Activated CD8-positive, alpha-beta memory T cell treated with anti-CD3 and anti-CD28 coated beads, Interleukin-2, amount 10 ng/mL, durations not matched to agents 7 days and 5 days (primary cell): ENCODE measurements at regions not wholly inside any gene's neighbourhood (a gene's known extent, or its start where the extent isn't known, plus 50 kb on each side); places are given as distances from the start of the nearest gene placed in this dataset.

Source experiments
- ATAC-seq: fragments of 150-1000 bp; cut with Tn5 transposase; one replicate; pipeline ENCODE4 v1.10.0; 2021; ENCODE audit warnings: moderate library complexity
- CTCF ChIA-PET: fragments of 350-600 bp; sonication (Branson Sonifier 250); formaldehyde crosslinking; loops from one replicate; lab custom pipeline; 2021; ENCODE audit warnings: antibody characterized with exemption; lab: Charles Lee
- DNase-seq: peaks from one replicate; pipeline ENCODE4 v3.0.0-alpha.2; 2020
- H3K27ac Mint-ChIP-seq: one replicate; pipeline ENCODE4 v1.8.0; 2021; ENCODE audit warnings: mild to moderate bottlenecking, mixed read lengths
- H3K27me3 Mint-ChIP-seq: one replicate; pipeline ENCODE4 v1.8.0; 2021; ENCODE audit warnings: mixed read lengths
- H3K36me3 Mint-ChIP-seq: one replicate; pipeline ENCODE4 v1.8.0; 2021; ENCODE audit warnings: mild to moderate bottlenecking, mixed read lengths
- H3K4me1 Mint-ChIP-seq: one replicate; pipeline ENCODE4 v1.8.0; 2021; ENCODE audit warnings: mixed read lengths
- H3K4me3 Mint-ChIP-seq: one replicate; pipeline ENCODE4 v1.8.0; 2021; ENCODE audit warnings: mild to moderate bottlenecking, moderate library complexity, mixed read lengths
- H3K9me3 Mint-ChIP-seq: one replicate; pipeline ENCODE4 v1.8.0; 2022; ENCODE audit warnings: low read depth, mixed read lengths

- Mint-ChIP-seq H3K4me1 (no peaks in the 10 kb centered on the region), H3K9me3 (peaks cover 3% of the 10 kb centered on the region), H3K27me3 (no peaks in the 10 kb centered on the region), H3K27ac (no peak overlapping the region), H3K4me3 (no peak overlapping the region), H3K36me3 (no peaks in the 10 kb centered on the region)
- DNase-seq (no peak), ATAC-seq (no peak)
- CTCF ChIA-PET, result no interaction called here
Measured at GRCh38 chr1:72540674-72541073, 258.3 kb upstream of the NEGR1 start.

GRCh38 chr1:72535470-72535869 lies 253.1 kb upstream of the NEGR1 start:
- H3K9me3 Mint-ChIP-seq, result peaks cover 15% of the 10 kb centered on the region
- H3K27ac Mint-ChIP-seq, result no peak overlapping the region
- no peak for DNase-seq

GRCh38 chr1:72530646-72531045 lies 248.3 kb upstream of the NEGR1 start:
- Mint-ChIP-seq H3K36me3 (no peaks in the 10 kb centered on the region), H3K9me3 (peaks cover 20% of the 10 kb centered on the region), H3K27ac (no peak overlapping the region), H3K4me3 (no peak overlapping the region), H3K27me3 (no peaks in the 10 kb centered on the region), H3K4me1 (no peaks in the 10 kb centered on the region)
- no peak for DNase-seq
- ATAC-seq, result no peak
- CTCF ChIA-PET, result no interaction called here

More at GRCh38 chr1:72535470-72535869, 253.1 kb upstream of the NEGR1 start:
- Mint-ChIP-seq H3K36me3 (no peaks in the 10 kb centered on the region), H3K4me1 (no peaks in the 10 kb centered on the region), H3K4me3 (no peak overlapping the region), H3K27me3 (no peaks in the 10 kb centered on the region)
- ATAC-seq, result no peak
- CTCF ChIA-PET, result no interaction called here

- H3K4me3 Mint-ChIP-seq, result no peak overlapping the region
- H3K27me3 Mint-ChIP-seq, result no peaks in the 10 kb centered on the region
- CTCF ChIA-PET, result no interaction called here
- no peak overlapping the region for H3K27ac Mint-ChIP-seq
- DNase-seq, result no peak
- ATAC-seq, result no peak
- H3K9me3 Mint-ChIP-seq, result peaks cover 8% of the 10 kb centered on the region
- H3K4me1 Mint-ChIP-seq, result no peaks in the 10 kb centered on the region
- H3K36me3 Mint-ChIP-seq, result no peaks in the 10 kb centered on the region
Measured at GRCh38 chr1:72526926-72527325, 244.6 kb upstream of the NEGR1 start.

- DNase-seq, result no peak
- H3K4me1 Mint-ChIP-seq, result no peaks in the 10 kb centered on the region
- H3K36me3 Mint-ChIP-seq, result no peaks in the 10 kb centered on the region
- CTCF ChIA-PET, result no interaction called here
- H3K27me3 Mint-ChIP-seq, result no peaks in the 10 kb centered on the region
- no peak overlapping the region for H3K27ac Mint-ChIP-seq
- no peak for ATAC-seq
- no peak overlapping the region for H3K4me3 Mint-ChIP-seq
- H3K9me3 Mint-ChIP-seq, result peaks cover 8% of the 10 kb centered on the region
Measured at GRCh38 chr1:72524021-72524420, 241.7 kb upstream of the NEGR1 start.

- H3K4me3 Mint-ChIP-seq, result no peak overlapping the region
- ATAC-seq (no peak), DNase-seq (no peak)
- H3K27me3 Mint-ChIP-seq, result no peaks in the 10 kb centered on the region
- H3K27ac Mint-ChIP-seq, result no peak overlapping the region
- H3K9me3 Mint-ChIP-seq, result peaks cover 5% of the 10 kb centered on the region
- CTCF ChIA-PET, result no interaction called here
- H3K36me3 Mint-ChIP-seq, result no peaks in the 10 kb centered on the region
- no peaks in the 10 kb centered on the region for H3K4me1 Mint-ChIP-seq
Measured at GRCh38 chr1:72521659-72522058, 239.3 kb upstream of the NEGR1 start.

- Mint-ChIP-seq H3K36me3 (no peaks in the 10 kb centered on the region), H3K27ac (no peak overlapping the region), H3K9me3 (peaks cover 2% of the 10 kb centered on the region), H3K27me3 (no peaks in the 10 kb centered on the region), H3K4me3 (no peak overlapping the region), H3K4me1 (no peaks in the 10 kb centered on the region)
- DNase-seq, result no peak
- CTCF ChIA-PET, result no interaction called here
- ATAC-seq, result no peak
Measured at GRCh38 chr1:72516826-72517225, 234.5 kb upstream of the NEGR1 start.

- H3K27ac Mint-ChIP-seq, result no peak overlapping the region
- H3K9me3 Mint-ChIP-seq, result peaks cover 2% of the 10 kb centered on the region
- H3K27me3 Mint-ChIP-seq, result no peaks in the 10 kb centered on the region
- H3K4me3 Mint-ChIP-seq, result no peak overlapping the region
- DNase-seq, result no peak
- CTCF ChIA-PET, result no interaction called here
- H3K4me1 Mint-ChIP-seq, result no peaks in the 10 kb centered on the region
- H3K36me3 Mint-ChIP-seq, result no peaks in the 10 kb centered on the region
- no peak for ATAC-seq
Measured at GRCh38 chr1:72516264-72516663, 233.9 kb upstream of the NEGR1 start.

GRCh38 chr1:72498371-72498770 lies 216.0 kb upstream of the NEGR1 start:
- no peaks in the 10 kb centered on the region for H3K36me3 Mint-ChIP-seq

GRCh38 chr1:72489801-72490200 lies 207.5 kb upstream of the NEGR1 start:
- ATAC-seq, result no peak
- no peak for DNase-seq
- H3K4me1 Mint-ChIP-seq, result no peaks in the 10 kb centered on the region
- no peaks in the 10 kb centered on the region for H3K27me3 Mint-ChIP-seq
- no peaks in the 10 kb centered on the region for H3K36me3 Mint-ChIP-seq
- H3K4me3 Mint-ChIP-seq, result no peak overlapping the region
- H3K9me3 Mint-ChIP-seq, result peaks cover 5% of the 10 kb centered on the region
- no peak overlapping the region for H3K27ac Mint-ChIP-seq
- CTCF ChIA-PET, result interaction anchor here (1.2 kb wide), 1 partner anchor 12 kb away, joined by 3 read pairs; no protein-coding TSS in a partner anchor

More at GRCh38 chr1:72498371-72498770, 216.0 kb upstream of the NEGR1 start:
- CTCF ChIA-PET, result no interaction called here
- Mint-ChIP-seq H3K27ac (no peak overlapping the region), H3K9me3 (peaks cover under 1% of the 10 kb centered on the region), H3K4me3 (no peak overlapping the region), H3K27me3 (no peaks in the 10 kb centered on the region), H3K4me1 (no peaks in the 10 kb centered on the region)
- DNase-seq, result no peak
- no peak for ATAC-seq

GRCh38 chr1:72485801-72486200 lies 203.5 kb upstream of the NEGR1 start:
- CTCF ChIA-PET, result no interaction called here
- H3K9me3 Mint-ChIP-seq, result peaks cover 5% of the 10 kb centered on the region
- no peaks in the 10 kb centered on the region for H3K27me3 Mint-ChIP-seq
- H3K27ac Mint-ChIP-seq, result no peak overlapping the region
- H3K4me3 Mint-ChIP-seq, result no peak overlapping the region
- ATAC-seq (no peak), DNase-seq (no peak)
- no peaks in the 10 kb centered on the region for H3K36me3 Mint-ChIP-seq
- H3K4me1 Mint-ChIP-seq, result no peaks in the 10 kb centered on the region

GRCh38 chr1:72483846-72484357 lies 201.6 kb upstream of the NEGR1 start:
- Mint-ChIP-seq H3K36me3 (no peaks in the 10 kb centered on the region), H3K27ac (no peak overlapping the region), H3K27me3 (no peaks in the 10 kb centered on the region), H3K4me3 (no peak overlapping the region), H3K4me1 (no peaks in the 10 kb centered on the region), H3K9me3 (peaks cover 8% of the 10 kb centered on the region)
- no peak for DNase-seq
- no peak for ATAC-seq
- CTCF ChIA-PET, result no interaction called here

- Mint-ChIP-seq H3K36me3 (no peaks in the 10 kb centered on the region), H3K27me3 (no peaks in the 10 kb centered on the region), H3K4me3 (no peak overlapping the region), H3K9me3 (peaks cover 9% of the 10 kb centered on the region), H3K27ac (no peak overlapping the region), H3K4me1 (no peaks in the 10 kb centered on the region)
- ATAC-seq, result no peak
- CTCF ChIA-PET, result no interaction called here
- DNase-seq, result no peak
Measured at GRCh38 chr1:72482736-72483413, 200.5 kb upstream of the NEGR1 start.

GRCh38 chr1:72481420-72481970 lies 199.2 kb upstream of the NEGR1 start:
- Mint-ChIP-seq H3K4me1 (no peaks in the 10 kb centered on the region), H3K9me3 (peaks cover 12% of the 10 kb centered on the region), H3K27me3 (no peaks in the 10 kb centered on the region), H3K27ac (no peak overlapping the region), H3K36me3 (no peaks in the 10 kb centered on the region), H3K4me3 (no peak overlapping the region)
- DNase-seq, result no peak
- ATAC-seq, result no peak
- CTCF ChIA-PET, result no interaction called here
